Gastrocnemius medialis (tissue), 4 donors: ENCODE measurements at regions not wholly inside any gene's neighbourhood (a gene's known extent, or its start where the extent isn't known, plus 50 kb on each side); places are given as distances from the start of the nearest gene placed in this dataset.

Source experiments
- ATAC-seq, 2 donors: fragments of 150-250 bp; one replicate each; pipeline ENCODE4 v1.9.1; 2016
- DNase-seq, 2 donors: peaks; one replicate each; pipeline ENCODE4 v3.0.0-alpha.2; 2019
- H3K27ac ChIP-seq, 4 donors: fragments of 200-600 bp; sonication (generic); 1 replicate in 1 of 4; 2 replicates in 3 of 4; pipeline ENCODE4 v1.5.1; 2016 to 2018; ENCODE audit warnings: mild to moderate bottlenecking in 2 of 4, moderate library complexity in 1 of 4
- H3K27me3 ChIP-seq, 3 donors: fragments of 200-600 bp; sonication (generic) in 2 of 3; 1 replicate in 1 of 3; 2 replicates in 2 of 3; pipeline versions ENCODE4 v1.5.1 to v1.6.0; 2016 to 2019; ENCODE audit warnings: mild to moderate bottlenecking in 1 of 3, moderate library complexity in 1 of 3
- H3K36me3 ChIP-seq, 2 donors: fragments of 200-600 bp; sonication (generic) in 1 of 2; one replicate each; pipeline ENCODE4 v1.5.1; 2017 to 2018
- H3K4me1 ChIP-seq, 2 donors: fragments of 200-600 bp; sonication (generic) in 1 of 2; one replicate each; pipeline ENCODE4 v1.5.1; 2016 to 2017; ENCODE audit warnings: mild to moderate bottlenecking in 2 of 2
- H3K4me3 ChIP-seq, 4 donors: fragments of 200-600 bp; sonication (generic) in 3 of 4; 1 replicate in 1 of 4; 2 replicates in 3 of 4; pipeline ENCODE4 v1.5.1; 2016 to 2019; ENCODE audit warnings: mild to moderate bottlenecking in 2 of 4
- H3K9me3 ChIP-seq, 3 donors: fragments of 200-600 bp; sonication (generic) in 2 of 3; 1 replicate in 1 of 3; 2 replicates in 2 of 3; pipeline ENCODE4 v1.5.1; 2016 to 2019
- CTCF ChIP-seq, 5 experiments: fragments of 450-650 bp in 3 of 5; fragments of 200-600 bp in 2 of 5; sonication (generic) in 2 of 5; IDR thresholded peaks in 4 of 5; conservative IDR thresholded peaks in 1 of 5; 1 replicate in 4 of 5; 2 replicates in 1 of 5; pipeline ENCODE4 v1.5.1; 2016 to 2019; ENCODE audit warnings: antibody characterized with exemption in 5 of 5, mild to moderate bottlenecking in 3 of 5, moderate library complexity in 3 of 5
- POLR2A ChIP-seq, 2 donors: fragments of 450-650 bp; IDR thresholded peaks; one replicate each; pipeline ENCODE4 v1.6.1; 2017; ENCODE audit warnings: antibody characterized with exemption in 2 of 2, mild to moderate bottlenecking in 2 of 2, moderate library complexity in 2 of 2
- in situ Hi-C, 4 donors: fragments of 200-750 bp; cut with MboI; loops; one replicate each; pipeline versions ENCODE4 v1.15.0 to v1.8.0; 2017; ENCODE audit warnings: low sequenced_read_pairs in 4 of 4
- intact Hi-C: fragments of 100-400 bp; cut with DNase I; formaldehyde crosslinking; loops from one replicate; pipeline ENCODE4 v1.15.1; 2023; ENCODE audit warnings: low total_unique reads

- H3K4me3 ChIP-seq: peak overlapping the region in 1 of 4 donors; percentile 28
- in situ Hi-C loops: no loop called here
- no peak for TF ChIP-seq CTCF (IDR thresholded peaks at IDR 0.05 in 4 of 5, conservative IDR thresholded peaks at IDR 0.05 in 1 of 5)
Observed at GRCh38 chr11:128116885-128117284, 470.5 kb downstream of the ETS1 start.

GRCh38 chr11:128116447-128116846, 470.9 kb downstream of the ETS1 start:
- no peaks in the 10 kb centered on the region for H3K4me1 ChIP-seq
- in situ Hi-C loops (no loop called here), intact Hi-C loops (loop anchor here (1.0 kb wide), 1 partner anchor 32 kb away; no protein-coding TSS in a partner anchor)
- DNase-seq: no peak
- no peak for ATAC-seq
- H3K27ac ChIP-seq: no peak overlapping the region
- TF ChIP-seq CTCF (IDR thresholded peaks at IDR 0.05 in 4 of 5, conservative IDR thresholded peaks at IDR 0.05 in 1 of 5) (no peak), POLR2A (IDR thresholded peaks at IDR 0.05) (no peak)
- no peaks in the 10 kb centered on the region for H3K27me3 ChIP-seq
- H3K9me3 ChIP-seq: no peaks in the 10 kb centered on the region
- no peak overlapping the region for H3K4me3 ChIP-seq
- H3K36me3 ChIP-seq: no peaks in the 10 kb centered on the region

More at GRCh38 chr11:128116885-128117284, 470.5 kb downstream of the ETS1 start:
- ATAC-seq (no peak), DNase-seq (no peak)
- Histone ChIP-seq H3K27me3 (no peaks in the 10 kb centered on the region), H3K4me1 (no peaks in the 10 kb centered on the region), H3K27ac (no peak overlapping the region), H3K36me3 (no peaks in the 10 kb centered on the region), H3K9me3 (no peaks in the 10 kb centered on the region)
- intact Hi-C loops: loop anchor here (1.0 kb wide), 1 partner anchor 33 kb away; no protein-coding TSS in a partner anchor

- in situ Hi-C loops: no loop called here
- Histone ChIP-seq H3K9me3 (no peaks in the 10 kb centered on the region), H3K36me3 (no peaks in the 10 kb centered on the region), H3K27me3 (no peaks in the 10 kb centered on the region), H3K27ac (no peak overlapping the region), H3K4me3 (no peak overlapping the region), H3K4me1 (no peaks in the 10 kb centered on the region)
- ATAC-seq: no peak
- intact Hi-C loops: no loop called here
- no peak for TF ChIP-seq POLR2A (IDR thresholded peaks at IDR 0.05)
- no peak for TF ChIP-seq CTCF (IDR thresholded peaks at IDR 0.05 in 4 of 5, conservative IDR thresholded peaks at IDR 0.05 in 1 of 5)
- DNase-seq: no peak
Observed at GRCh38 chr11:128105950-128106349, 481.4 kb downstream of the ETS1 start.

GRCh38 chr11:128105511-128105910, 481.8 kb downstream of the ETS1 start:
- no peaks in the 10 kb centered on the region for H3K4me1 ChIP-seq
- in situ Hi-C loops: no loop called here
- H3K9me3 ChIP-seq: no peaks in the 10 kb centered on the region
- H3K27ac ChIP-seq: no peak overlapping the region
- H3K4me3 ChIP-seq: no peak overlapping the region
- H3K36me3 ChIP-seq: no peaks in the 10 kb centered on the region
- TF ChIP-seq CTCF (IDR thresholded peaks at IDR 0.05 in 4 of 5, conservative IDR thresholded peaks at IDR 0.05 in 1 of 5) (no peak), POLR2A (IDR thresholded peaks at IDR 0.05) (no peak)
- intact Hi-C loops: no loop called here
- DNase-seq (no peak), ATAC-seq (no peak)
- no peaks in the 10 kb centered on the region for H3K27me3 ChIP-seq

GRCh38 chr11:128103278-128103873, 484.0 kb downstream of the ETS1 start:
- H3K4me1 ChIP-seq: no peaks in the 10 kb centered on the region
- TF ChIP-seq POLR2A (IDR thresholded peaks at IDR 0.05): no peak
- no peak for TF ChIP-seq CTCF (IDR thresholded peaks at IDR 0.05 in 4 of 5, conservative IDR thresholded peaks at IDR 0.05 in 1 of 5)
- no peak overlapping the region for H3K4me3 ChIP-seq
- H3K27me3 ChIP-seq: no peaks in the 10 kb centered on the region
- DNase-seq (no peak), ATAC-seq (no peak)
- H3K36me3 ChIP-seq: no peaks in the 10 kb centered on the region
- in situ Hi-C loops: no loop called here
- H3K9me3 ChIP-seq: no peaks in the 10 kb centered on the region
- intact Hi-C loops: no loop called here
- no peak overlapping the region for H3K27ac ChIP-seq
